GM19238 (cell line): ENCODE measurements at regions not wholly inside any gene's neighbourhood (a gene's known extent, or its start where the extent isn't known, plus 50 kb on each side); places are given as distances from the start of the nearest gene placed in this dataset.

Experiments
- DNase-seq: peaks from one replicate; pipeline ENCODE4 v3.0.0; 2011; ENCODE audit warnings: low spot score; ENCODE audit not compliant: insufficient read length

DNA sequence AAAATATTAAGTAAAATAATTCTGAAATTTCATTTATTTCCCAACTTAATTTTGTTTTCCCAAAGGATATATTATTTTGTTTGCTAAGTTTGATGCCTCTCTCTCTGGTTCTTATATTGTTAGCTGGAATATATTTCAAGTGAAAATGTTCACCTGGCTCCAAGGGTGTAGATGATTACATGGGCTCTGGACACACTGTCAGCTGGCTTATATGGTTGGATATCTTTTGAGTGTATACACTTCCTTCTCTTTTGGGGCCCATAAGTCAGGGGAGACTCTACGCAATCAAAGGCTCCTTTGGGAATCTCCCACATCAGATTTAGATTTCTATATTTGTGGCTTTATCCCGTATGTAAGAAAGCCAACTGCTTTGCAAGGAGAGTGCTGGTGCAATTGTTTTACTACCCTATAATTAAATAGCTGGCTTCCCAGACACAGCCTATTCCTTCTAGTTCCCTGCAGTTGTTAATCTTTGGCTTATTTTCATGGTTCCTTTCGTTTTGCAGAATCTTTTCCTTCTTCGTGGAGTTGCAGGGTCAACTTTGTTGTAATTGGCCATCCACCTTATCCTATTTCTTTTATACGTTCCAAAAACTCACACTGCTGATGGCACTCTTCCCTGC lies 225.7 kb downstream of the DPH6 start:
- DNase-seq = no peak

DNA sequence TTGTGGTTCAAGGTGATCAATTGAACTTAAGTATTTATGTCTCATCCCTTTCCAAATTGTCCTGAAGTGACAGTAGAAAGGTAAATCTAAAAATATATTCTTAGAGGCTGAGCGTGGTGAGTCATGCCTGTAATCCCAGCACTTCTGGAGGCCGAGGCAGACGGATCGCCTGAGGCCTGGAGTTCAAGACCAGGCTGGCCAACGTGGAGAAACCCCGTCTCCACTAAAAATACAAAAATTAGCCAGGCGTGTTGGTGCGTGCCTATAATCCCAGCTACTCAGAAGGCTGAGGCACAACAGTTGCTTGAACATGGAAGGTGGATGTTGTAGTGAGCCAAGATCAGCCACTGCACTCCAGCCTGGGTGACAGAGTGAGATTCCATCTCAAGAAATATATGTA lies 226.6 kb downstream of the DPH6 start:
- no peak for DNase-seq

DNA sequence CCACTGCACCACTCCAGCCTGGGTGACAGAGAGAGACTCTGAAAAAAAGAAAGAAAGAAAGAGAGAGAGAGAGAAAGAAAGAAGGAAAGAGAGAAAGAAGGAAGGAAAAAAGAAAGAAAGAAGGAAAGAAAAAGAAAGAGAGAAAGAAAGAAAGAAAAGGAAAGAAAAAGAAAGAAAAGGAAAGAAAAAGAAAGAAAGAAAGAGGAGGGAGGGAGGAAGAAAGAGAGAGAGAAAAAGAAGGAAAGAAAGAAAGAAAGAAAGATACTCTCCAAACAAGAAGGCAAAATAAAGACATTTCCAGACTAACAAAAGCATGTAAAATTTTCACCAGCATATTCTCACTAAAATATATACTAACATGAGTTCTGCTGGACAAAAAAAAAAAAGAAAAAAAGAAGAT lies 228.7 kb downstream of the DPH6 start:
- no peak for DNase-seq

DNA sequence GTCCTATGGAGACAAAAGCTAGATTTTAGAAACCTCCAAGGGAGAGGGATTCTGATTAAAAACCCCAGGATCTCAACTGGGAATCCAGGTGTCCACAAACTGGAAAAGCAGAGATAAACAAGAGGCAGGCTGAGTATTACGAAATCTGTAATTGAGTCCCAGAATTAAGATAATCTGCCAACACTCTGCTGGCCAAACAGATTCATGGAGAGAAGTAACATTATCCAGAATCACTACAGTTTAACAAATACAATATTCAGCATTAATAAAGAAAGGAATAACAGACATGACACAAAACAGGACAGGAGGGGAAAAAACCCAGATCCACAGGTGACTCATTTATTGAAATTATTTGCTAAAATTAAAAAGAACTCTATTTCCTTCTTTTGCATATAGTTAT lies 227.2 kb upstream of the NANOGP8 start:
- DNase-seq = no peak

DNA sequence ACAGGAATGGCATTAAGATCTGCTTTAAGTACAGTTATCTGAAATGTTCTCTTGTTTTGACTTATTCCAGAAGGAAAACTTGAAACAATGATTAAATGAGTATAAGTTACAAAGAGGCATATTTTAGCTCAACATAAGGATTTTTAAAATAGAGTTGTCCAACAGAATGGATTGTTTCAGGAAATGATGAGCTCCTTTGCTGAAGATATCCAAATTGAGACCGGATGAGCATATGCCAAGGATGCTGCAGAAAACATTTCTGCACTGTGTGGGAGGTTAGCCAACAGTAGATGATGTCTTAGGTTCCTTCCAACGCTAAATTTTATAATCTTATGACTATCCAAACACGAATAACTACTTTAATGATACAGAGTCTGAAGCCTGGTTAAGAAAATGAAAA lies 226.5 kb upstream of the NANOGP8 start:
- DNase-seq = no peak

DNA sequence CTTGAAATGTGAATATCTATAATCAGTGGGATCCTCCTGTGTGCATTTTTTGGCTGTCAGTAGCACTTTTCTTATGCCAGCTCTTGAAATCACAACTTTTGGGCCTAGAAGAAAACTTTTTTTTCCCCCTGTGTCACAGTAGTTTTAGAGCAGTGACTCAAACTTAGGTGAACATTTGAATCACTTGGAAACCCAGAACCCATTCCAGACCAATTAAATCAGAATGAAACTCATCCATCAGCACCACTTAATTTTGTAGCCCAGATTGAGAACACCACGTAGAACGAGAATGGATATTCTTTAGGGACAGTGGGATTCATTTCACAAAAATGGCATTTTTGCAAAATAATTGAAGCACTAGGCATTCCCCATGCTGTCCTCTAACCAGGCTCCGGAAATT lies 224.8 kb upstream of the NANOGP8 start:
- no peak for DNase-seq

DNA sequence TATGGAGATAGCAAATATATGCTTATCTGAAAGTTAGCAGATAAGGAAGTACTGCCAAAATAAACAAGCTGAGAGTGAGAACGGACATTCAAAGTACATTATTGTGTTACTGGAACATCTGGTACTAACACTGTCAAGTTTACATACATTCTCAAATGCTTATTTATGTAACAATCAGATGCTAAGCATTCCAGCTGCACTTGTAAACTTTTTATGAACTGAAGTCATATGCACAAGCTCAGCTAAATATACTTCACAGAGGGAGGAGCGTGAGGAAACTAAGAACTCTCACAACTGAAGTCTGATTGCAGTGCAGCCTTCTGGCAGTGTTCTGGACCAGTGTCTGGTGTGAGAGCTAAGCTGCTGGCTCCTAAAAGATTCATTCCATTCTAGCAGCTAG lies 223.7 kb upstream of the NANOGP8 start:
- no peak for DNase-seq

DNA sequence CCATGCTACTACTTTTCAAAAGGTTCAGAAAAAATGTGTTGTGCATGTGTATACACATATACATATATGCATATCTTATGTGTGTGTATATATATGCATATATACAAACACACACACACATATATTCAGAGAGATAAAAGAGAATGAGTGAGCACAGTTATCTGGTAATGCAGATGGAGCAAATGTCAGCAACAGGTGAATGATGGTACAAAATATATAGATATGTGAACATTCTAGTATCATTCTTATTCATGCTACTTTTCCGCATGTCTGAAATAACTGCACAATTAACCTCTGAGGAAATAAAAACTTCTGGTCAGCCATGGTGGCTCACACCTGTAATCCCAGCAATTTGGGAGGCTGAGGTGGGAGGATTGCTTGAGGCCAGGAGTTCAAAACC lies 222.6 kb upstream of the NANOGP8 start:
- DNase-seq = no peak

DNA sequence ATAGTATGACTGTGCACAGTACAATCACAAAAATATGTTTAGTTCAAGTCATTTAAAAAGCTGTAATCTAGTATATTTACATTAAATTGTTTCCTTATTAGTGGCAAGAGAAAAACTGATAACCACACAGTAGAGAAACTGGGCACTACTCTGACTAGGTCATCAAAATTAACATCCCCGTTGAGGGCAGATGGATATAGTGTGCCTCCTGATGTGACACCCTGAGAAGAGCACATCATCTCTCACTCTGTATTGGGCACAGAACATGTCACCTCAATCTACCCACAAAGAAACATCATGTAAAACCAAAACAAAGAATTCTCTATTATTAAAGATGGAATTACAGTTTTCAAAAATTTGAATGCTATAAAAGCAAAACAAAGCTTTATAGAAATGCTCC lies 221.9 kb upstream of the NANOGP8 start:
- DNase-seq = no peak

DNA sequence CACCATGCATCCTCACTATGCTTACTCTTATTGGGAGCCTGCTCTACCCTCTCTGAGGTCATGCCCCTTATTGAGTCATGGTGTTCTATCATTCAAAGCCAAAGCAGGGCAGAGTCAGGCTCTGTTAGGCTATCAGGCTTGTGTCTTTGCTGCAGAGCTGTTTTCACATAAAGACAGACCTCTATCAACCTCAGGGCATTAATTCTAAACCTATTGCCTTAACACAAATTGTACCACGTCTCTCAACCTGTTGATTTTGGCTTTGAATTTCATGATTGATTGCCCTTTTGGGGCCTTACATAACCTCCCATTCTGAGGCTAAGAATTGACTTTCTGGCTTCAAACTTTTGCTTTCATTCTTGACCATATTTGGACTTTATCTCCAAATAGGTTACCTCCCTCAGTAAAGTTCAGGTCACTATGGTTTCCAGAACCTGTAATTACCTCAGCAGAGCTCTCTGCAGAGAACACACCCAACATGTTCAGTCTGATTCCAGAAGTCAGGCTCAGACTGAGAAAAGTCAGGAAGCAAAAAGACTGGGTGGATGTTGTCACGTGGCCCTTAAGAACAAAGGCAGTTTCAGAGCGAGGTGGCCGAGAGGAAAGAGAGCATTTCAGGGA lies 221.4 kb upstream of the NANOGP8 start:
- no peak for DNase-seq

DNA sequence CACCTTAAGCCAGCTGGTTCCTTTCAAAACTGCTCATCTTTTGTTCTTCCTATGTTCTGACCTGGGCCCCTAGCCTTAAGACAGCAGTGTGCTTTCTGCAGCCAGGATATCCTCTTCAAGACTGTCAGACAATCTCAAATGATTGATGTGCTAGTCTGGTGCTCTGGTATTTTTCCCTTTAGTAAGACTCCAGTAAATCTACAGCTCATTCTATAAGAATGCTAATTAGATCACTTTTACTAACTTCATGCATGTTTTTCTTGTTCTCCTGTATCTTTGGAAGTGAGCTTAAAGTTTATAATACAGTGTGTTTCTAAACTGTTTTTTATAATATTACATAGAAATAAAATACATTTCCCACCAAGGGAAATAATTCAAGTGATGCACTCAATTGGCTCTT lies 220.9 kb upstream of the NANOGP8 start:
- DNase-seq = no peak

DNA sequence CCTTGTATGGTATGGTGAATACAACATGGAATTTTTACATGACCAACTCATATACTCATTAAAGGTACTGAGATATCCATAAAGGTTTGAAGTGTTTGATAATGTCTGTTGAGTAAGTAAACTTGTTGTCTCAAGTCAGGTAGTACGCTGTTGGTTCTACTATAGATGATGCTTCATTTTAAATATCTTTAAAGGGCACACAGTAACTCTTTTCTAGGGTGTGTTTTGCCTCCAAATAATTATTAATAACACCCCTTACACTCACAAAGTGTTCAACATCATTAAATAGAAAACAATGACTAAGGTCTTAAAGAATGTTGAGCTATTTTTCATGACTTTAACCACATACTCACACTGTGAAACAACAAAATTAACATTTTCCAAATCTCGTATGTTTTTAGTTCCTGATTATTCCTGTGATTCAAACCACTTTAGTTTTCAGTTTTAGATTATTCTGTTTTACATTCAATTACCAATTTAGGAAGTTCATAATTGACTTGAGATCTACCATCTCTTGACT lies 220.0 kb upstream of the NANOGP8 start:
- no peak for DNase-seq

DNA sequence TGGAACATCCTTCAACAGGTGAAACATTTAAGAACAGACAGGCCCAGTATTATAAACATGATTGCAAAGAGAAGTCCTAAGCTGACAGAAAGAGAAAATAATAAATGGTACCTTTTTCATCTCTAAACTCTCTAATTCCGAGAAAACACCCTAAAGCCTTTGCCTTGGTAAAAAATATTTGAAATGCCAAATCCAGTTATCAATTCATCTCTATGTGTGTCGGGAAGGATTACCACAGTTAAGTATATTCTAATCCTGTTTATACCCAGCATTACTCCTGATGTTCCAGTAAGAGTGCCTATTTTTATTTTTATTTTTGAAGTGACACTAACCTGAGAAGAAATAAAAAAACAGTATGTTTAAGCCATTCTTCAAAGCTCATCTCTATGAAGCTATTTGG lies 219.3 kb upstream of the NANOGP8 start:
- DNase-seq = no peak

DNA sequence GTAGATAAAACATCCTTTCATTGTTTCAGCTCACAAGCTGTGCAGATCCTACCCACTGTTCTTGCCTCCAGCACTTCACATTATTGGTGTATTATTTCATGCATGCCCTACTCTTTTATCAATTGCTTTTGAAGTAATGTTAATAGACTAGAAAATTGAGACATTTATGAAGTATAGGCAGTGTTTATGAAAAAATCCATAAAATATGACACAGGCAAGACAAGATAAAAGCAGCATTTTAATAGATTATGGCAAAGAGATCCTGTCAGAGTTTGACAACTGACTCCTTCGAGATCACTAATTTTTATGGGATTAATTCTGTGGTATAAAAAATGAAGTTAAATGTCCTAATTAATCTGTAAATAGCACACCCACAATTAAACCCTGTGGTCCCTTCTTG lies 217.2 kb upstream of the NANOGP8 start:
- DNase-seq = no peak

DNA sequence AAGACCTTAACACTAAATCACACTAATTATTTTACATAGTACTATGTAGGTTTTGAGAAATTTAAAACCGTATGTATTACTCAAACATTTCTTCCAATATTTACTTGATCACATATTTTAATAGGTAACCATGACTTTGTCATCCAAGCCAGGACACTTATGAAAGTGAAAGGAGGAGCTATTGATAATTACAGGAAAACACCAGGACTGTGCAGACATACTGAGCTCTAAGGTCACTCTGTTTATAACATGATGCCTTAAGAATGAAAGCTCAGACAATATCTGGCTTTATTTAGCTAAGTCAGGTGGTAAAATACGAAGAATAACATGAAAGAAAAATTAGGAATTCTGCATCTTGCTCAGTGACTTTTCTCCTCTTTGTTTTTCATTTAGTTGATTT lies 216.0 kb upstream of the NANOGP8 start:
- no peak for DNase-seq

DNA sequence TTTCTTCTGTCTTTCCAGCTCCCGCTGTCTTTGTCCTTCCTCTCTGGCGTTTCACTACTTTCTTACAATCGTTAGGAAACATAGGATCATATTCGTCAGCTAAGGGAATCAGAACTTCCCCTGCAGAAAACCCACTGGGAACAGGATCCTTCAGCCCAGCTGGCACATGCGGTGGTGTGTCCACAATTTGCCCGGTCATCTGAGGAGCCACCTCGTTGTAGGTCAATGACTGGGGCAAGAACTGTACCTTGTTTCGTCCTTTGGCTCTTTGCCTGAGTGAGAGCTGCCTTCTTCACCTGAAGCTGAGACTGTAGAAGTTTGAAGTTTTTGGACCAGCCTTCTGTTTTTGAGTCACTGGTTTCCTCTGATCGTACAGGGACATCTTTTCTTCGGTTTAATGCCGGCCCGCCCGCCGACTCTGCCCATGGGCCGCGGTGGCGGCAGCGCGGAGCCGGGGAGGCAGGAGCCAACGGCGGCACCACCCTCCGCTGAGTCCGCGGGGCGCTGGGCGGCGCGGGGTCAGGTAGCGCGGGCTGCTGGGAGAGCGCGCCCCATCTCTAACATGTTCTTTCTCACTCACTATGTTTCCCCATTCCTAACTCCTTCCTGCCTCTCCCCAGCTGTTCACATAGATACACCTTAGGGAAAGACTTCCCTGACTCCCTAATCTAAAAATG lies 214.1 kb upstream of the NANOGP8 start:
- no peak for DNase-seq

DNA sequence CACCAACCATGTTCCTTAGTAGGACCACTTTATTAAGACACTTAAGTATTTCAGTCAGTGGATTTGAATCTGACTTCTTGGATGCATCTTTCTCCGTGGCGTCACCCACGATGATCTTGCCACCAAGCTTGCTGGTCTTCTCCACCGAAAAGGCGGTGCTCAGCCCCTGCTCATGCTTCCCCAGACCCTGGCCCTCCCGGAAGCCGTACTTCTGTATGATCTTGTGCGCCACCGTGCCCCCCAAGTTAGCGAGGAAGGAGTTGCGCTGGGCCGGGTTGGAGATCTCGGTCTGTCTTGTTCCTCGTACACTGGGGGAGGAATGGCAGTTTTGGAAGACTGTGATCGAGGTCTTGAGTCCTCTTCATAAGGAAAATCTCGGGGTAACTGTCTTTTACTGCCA lies 213.4 kb upstream of the NANOGP8 start:
- DNase-seq = no peak

DNA sequence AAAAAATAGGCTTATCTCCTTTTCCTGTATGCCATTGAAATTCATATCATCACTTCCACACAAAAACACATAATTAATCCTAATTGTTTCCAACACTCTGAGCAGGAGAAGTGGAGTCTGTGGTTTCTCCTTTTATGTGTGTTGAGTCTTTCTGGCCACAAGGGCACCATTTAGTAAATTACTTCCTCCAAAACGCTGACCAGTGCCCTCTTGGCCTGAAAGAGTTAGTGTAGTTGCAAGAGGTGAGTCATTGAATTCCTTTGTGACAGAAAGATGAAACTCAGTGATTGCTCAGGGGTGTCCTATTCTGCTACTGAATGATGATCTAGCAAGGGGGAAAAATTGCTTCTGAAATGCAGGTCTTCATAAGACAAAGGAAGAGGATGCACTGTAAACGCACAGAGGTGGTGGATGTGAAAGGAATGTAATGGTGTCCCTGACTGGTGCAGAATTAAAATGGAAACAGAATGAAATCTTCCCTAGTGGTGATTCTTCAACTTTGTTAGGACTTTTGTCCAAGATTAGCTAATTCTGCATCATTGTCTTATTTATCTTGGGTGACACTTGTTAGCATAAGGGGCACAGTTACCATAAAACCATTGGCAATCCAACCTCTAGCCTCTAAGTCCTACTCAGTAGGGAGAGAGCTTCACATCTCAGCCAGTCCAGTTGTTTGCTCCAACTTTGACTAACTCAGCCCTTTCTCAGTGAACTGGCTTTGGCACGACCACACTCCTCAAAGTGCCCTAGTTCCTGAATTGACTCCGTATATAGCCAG lies 208.4 kb upstream of the NANOGP8 start:
- no peak for DNase-seq

DNA sequence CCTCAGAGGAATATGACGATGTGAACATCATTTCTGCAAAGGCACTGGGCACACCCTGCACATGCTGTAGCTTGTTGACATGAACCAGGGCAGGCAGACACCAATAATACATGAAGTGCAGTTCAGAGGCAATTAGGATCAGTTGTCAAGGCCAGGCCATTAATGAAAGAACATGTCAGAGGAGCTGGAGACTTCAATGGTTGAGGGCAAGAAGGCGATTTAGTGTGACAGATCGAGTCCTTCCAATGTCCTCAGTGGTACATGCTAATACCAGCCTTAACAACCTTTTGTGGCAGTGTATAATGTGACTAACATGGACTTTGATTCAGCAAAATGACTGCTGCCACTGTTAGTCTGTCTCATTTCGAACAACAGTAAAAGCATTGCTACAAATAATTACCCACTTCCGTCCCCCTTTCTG lies 205.2 kb upstream of the NANOGP8 start:
- DNase-seq = no peak

DNA sequence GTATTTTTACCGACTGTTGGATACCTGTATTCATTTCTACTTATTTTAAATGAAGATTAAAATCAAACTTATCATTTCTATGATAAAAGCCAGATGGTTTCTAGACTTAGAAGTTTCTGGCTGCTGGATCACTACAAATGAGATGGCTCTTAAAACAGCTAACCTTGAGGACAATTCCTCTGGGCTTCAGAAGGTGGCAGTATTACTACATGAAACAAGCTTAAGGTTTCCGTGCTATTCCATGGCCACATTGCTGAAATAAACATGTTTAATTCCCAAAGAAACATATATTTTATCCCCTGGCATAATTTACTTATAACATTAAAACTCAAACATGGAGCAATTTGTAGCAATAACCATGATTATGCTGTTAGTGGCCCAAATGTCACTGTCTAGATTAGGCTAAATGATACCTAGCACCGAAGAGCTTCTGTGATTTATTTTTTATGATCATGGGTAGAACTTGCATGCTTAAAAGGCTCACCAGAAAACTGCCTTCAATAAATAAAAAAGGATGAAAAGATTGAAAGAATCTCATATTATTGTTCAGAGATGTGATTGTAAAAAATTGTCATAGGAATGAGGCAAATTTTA lies 204.0 kb upstream of the NANOGP8 start:
- no peak for DNase-seq

DNA sequence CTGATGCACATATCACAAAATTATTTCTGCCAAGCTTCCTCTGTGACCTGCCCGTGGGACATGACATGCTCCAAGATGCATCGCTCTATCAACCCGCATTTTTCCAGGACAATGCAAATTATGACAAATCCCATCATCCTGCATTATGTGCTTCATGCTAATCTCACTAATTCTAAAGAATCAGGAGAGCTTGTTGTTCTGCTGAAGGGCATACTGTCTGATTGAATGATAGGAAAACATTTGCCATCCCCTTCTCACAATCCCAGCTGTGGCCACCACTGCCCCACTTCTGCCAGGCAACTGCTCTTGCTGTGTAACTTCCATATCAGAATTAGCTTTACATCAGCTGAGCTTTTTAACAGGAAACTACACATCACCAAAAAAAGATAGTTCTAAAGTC lies 203.5 kb upstream of the NANOGP8 start:
- no peak for DNase-seq

DNA sequence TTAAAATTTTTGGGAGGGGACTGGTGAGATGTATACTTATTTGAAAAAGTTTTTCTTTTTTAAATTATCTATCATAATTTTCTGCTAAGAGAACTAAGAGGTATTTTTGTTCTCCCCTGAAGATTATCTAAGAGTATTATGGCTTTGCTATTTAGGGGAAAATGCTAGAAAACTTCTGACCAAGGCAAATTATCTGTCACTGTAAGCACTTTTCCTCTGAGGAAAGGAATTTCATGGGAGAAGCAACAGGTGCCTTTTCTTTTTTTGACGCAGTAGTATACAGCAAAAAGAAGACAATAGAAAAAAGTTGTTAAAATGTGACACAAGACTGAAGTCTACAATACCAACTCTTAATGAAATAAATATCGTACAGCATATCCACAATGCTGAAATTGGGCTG lies 201.6 kb upstream of the NANOGP8 start:
- no peak for DNase-seq
